ENCODE measurements at regions not wholly inside any gene's neighbourhood (a gene's known extent, or its start where the extent isn't known, plus 50 kb on each side); places are given as distances from the start of the nearest gene placed in this dataset.

- no peaks in the 10 kb centered on the region for H3K36me3 ChIP-seq (ENCODE audit: control insufficient read depth in 5 of 5, insufficient read depth in 5 of 5, low read length in 5 of 5)
- peaks cover 0 to 2% (median 0%) of the 10 kb centered on the region in 5 donors for H3K4me1 ChIP-seq (ENCODE audit: control insufficient read depth in 5 of 5, insufficient read depth in 5 of 5, low read length in 5 of 5)
- H3K4me3 ChIP-seq (ENCODE audit: low read depth in 1 of 5, low read length in 5 of 5), result no peak overlapping the region
- H3K9me3 ChIP-seq (ENCODE audit: control insufficient read depth in 5 of 5, low read length in 5 of 5), result no peaks in the 10 kb centered on the region
- no peaks in the 10 kb centered on the region for H3K27me3 ChIP-seq (ENCODE audit: control insufficient read depth in 5 of 5, insufficient read depth in 4 of 5, low read length in 5 of 5)
- H3K9ac ChIP-seq (ENCODE audit: low read length in 5 of 5), result no peak overlapping the region
- H3K27ac ChIP-seq (ENCODE audit: low read depth, low read length), result no peak overlapping the region
These were observed 67.2 kb upstream of the SMLR1 start for GRCh38 chr6:130760006-130760405.

- Histone ChIP-seq H3K4me3 (ENCODE audit: low read depth in 1 of 5, low read length in 5 of 5) (no peak overlapping the region), H3K27ac (ENCODE audit: low read depth, low read length) (no peak overlapping the region), H3K4me1 (ENCODE audit: control insufficient read depth in 5 of 5, insufficient read depth in 5 of 5, low read length in 5 of 5) (peaks cover 0 to 2% (median 0%) of the 10 kb centered on the region in 5 donors), H3K27me3 (ENCODE audit: control insufficient read depth in 5 of 5, insufficient read depth in 4 of 5, low read length in 5 of 5) (no peaks in the 10 kb centered on the region), H3K9me3 (ENCODE audit: control insufficient read depth in 5 of 5, low read length in 5 of 5) (no peaks in the 10 kb centered on the region), H3K9ac (ENCODE audit: low read length in 5 of 5) (no peak overlapping the region), H3K36me3 (ENCODE audit: control insufficient read depth in 5 of 5, insufficient read depth in 5 of 5, low read length in 5 of 5) (no peaks in the 10 kb centered on the region)
These were observed 65.9 kb upstream of the SMLR1 start for GRCh38 chr6:130761286-130761685.

- Histone ChIP-seq H3K4me1 (ENCODE audit: control insufficient read depth in 5 of 5, insufficient read depth in 5 of 5, low read length in 5 of 5) (peaks cover 0 to 2% (median 0%) of the 10 kb centered on the region in 5 donors), H3K9me3 (ENCODE audit: control insufficient read depth in 5 of 5, low read length in 5 of 5) (no peaks in the 10 kb centered on the region), H3K27me3 (ENCODE audit: control insufficient read depth in 5 of 5, insufficient read depth in 4 of 5, low read length in 5 of 5) (no peaks in the 10 kb centered on the region), H3K36me3 (ENCODE audit: control insufficient read depth in 5 of 5, insufficient read depth in 5 of 5, low read length in 5 of 5) (no peaks in the 10 kb centered on the region), H3K9ac (ENCODE audit: low read length in 5 of 5) (no peak overlapping the region), H3K4me3 (ENCODE audit: low read depth in 1 of 5, low read length in 5 of 5) (no peak overlapping the region), H3K27ac (ENCODE audit: low read depth, low read length) (no peak overlapping the region)
These were observed 62.0 kb upstream of the SMLR1 start for GRCh38 chr6:130765181-130765727.

- Histone ChIP-seq H3K9me3 (ENCODE audit: control insufficient read depth in 5 of 5, low read length in 5 of 5) (no peaks in the 10 kb centered on the region), H3K27me3 (ENCODE audit: control insufficient read depth in 5 of 5, insufficient read depth in 4 of 5, low read length in 5 of 5) (no peaks in the 10 kb centered on the region), H3K4me1 (ENCODE audit: control insufficient read depth in 5 of 5, insufficient read depth in 5 of 5, low read length in 5 of 5) (no peaks in the 10 kb centered on the region), H3K9ac (ENCODE audit: low read length in 5 of 5) (no peak overlapping the region), H3K36me3 (ENCODE audit: control insufficient read depth in 5 of 5, insufficient read depth in 5 of 5, low read length in 5 of 5) (no peaks in the 10 kb centered on the region), H3K27ac (ENCODE audit: low read depth, low read length) (no peak overlapping the region), H3K4me3 (ENCODE audit: low read depth in 1 of 5, low read length in 5 of 5) (no peak overlapping the region)
These were observed 60.7 kb upstream of the SMLR1 start for GRCh38 chr6:130766239-130767144.

GRCh38 chr6:130769861-130770260 is 57.3 kb upstream of the SMLR1 start:
- Histone ChIP-seq H3K27me3 (ENCODE audit: control insufficient read depth in 5 of 5, insufficient read depth in 4 of 5, low read length in 5 of 5) (no peaks in the 10 kb centered on the region), H3K36me3 (ENCODE audit: control insufficient read depth in 5 of 5, insufficient read depth in 5 of 5, low read length in 5 of 5) (no peaks in the 10 kb centered on the region), H3K27ac (ENCODE audit: low read depth, low read length) (no peak overlapping the region), H3K4me3 (ENCODE audit: low read depth in 1 of 5, low read length in 5 of 5) (no peak overlapping the region), H3K9ac (ENCODE audit: low read length in 5 of 5) (no peak overlapping the region), H3K9me3 (ENCODE audit: control insufficient read depth in 5 of 5, low read length in 5 of 5) (no peaks in the 10 kb centered on the region), H3K4me1 (ENCODE audit: control insufficient read depth in 5 of 5, insufficient read depth in 5 of 5, low read length in 5 of 5) (no peaks in the 10 kb centered on the region)

GRCh38 chr6:130771741-130772140 is 55.5 kb upstream of the SMLR1 start:
- Histone ChIP-seq H3K4me3 (ENCODE audit: low read depth in 1 of 5, low read length in 5 of 5) (no peak overlapping the region), H3K27ac (ENCODE audit: low read depth, low read length) (no peak overlapping the region), H3K36me3 (ENCODE audit: control insufficient read depth in 5 of 5, insufficient read depth in 5 of 5, low read length in 5 of 5) (no peaks in the 10 kb centered on the region), H3K27me3 (ENCODE audit: control insufficient read depth in 5 of 5, insufficient read depth in 4 of 5, low read length in 5 of 5) (no peaks in the 10 kb centered on the region), H3K9ac (ENCODE audit: low read length in 5 of 5) (no peak overlapping the region), H3K4me1 (ENCODE audit: control insufficient read depth in 5 of 5, insufficient read depth in 5 of 5, low read length in 5 of 5) (no peaks in the 10 kb centered on the region), H3K9me3 (ENCODE audit: control insufficient read depth in 5 of 5, low read length in 5 of 5) (no peaks in the 10 kb centered on the region)

- no peaks in the 10 kb centered on the region for H3K36me3 ChIP-seq (ENCODE audit: control insufficient read depth in 5 of 5, insufficient read depth in 5 of 5, low read length in 5 of 5)
- H3K9ac ChIP-seq (ENCODE audit: low read length in 5 of 5), result no peak overlapping the region
- H3K4me3 ChIP-seq (ENCODE audit: low read depth in 1 of 5, low read length in 5 of 5), result no peak overlapping the region
- H3K27me3 ChIP-seq (ENCODE audit: control insufficient read depth in 5 of 5, insufficient read depth in 4 of 5, low read length in 5 of 5), result no peaks in the 10 kb centered on the region
- H3K27ac ChIP-seq (ENCODE audit: low read depth, low read length), result no peak overlapping the region
- peaks cover 0 to 4% (median 2%) of the 10 kb centered on the region in 5 donors for H3K4me1 ChIP-seq (ENCODE audit: control insufficient read depth in 5 of 5, insufficient read depth in 5 of 5, low read length in 5 of 5)
- no peaks in the 10 kb centered on the region for H3K9me3 ChIP-seq (ENCODE audit: control insufficient read depth in 5 of 5, low read length in 5 of 5)
These were observed 53.3 kb upstream of the SMLR1 start for GRCh38 chr6:130773860-130774259.

GRCh38 chr6:130775411-130776012 is 51.7 kb upstream of the SMLR1 start:
- Histone ChIP-seq H3K9ac (ENCODE audit: low read length in 5 of 5) (no peak overlapping the region), H3K4me1 (ENCODE audit: control insufficient read depth in 5 of 5, insufficient read depth in 5 of 5, low read length in 5 of 5) (peaks cover 5 to 14% (median 13%) of the 10 kb centered on the region in 5 donors), H3K27ac (ENCODE audit: low read depth, low read length) (no peak overlapping the region), H3K4me3 (ENCODE audit: low read depth in 1 of 5, low read length in 5 of 5) (no peak overlapping the region), H3K27me3 (ENCODE audit: control insufficient read depth in 5 of 5, insufficient read depth in 4 of 5, low read length in 5 of 5) (no peaks in the 10 kb centered on the region), H3K36me3 (ENCODE audit: control insufficient read depth in 5 of 5, insufficient read depth in 5 of 5, low read length in 5 of 5) (no peaks in the 10 kb centered on the region), H3K9me3 (ENCODE audit: control insufficient read depth in 5 of 5, low read length in 5 of 5) (no peaks in the 10 kb centered on the region)

GRCh38 chr6:130776287-130776925 is 50.8 kb upstream of the SMLR1 start:
- Histone ChIP-seq H3K9me3 (ENCODE audit: control insufficient read depth in 5 of 5, low read length in 5 of 5) (no peaks in the 10 kb centered on the region), H3K36me3 (ENCODE audit: control insufficient read depth in 5 of 5, insufficient read depth in 5 of 5, low read length in 5 of 5) (no peaks in the 10 kb centered on the region), H3K27ac (ENCODE audit: low read depth, low read length) (no peak overlapping the region), H3K27me3 (ENCODE audit: control insufficient read depth in 5 of 5, insufficient read depth in 4 of 5, low read length in 5 of 5) (no peaks in the 10 kb centered on the region), H3K4me1 (ENCODE audit: control insufficient read depth in 5 of 5, insufficient read depth in 5 of 5, low read length in 5 of 5) (peaks cover 5 to 14% (median 13%) of the 10 kb centered on the region in 5 donors), H3K4me3 (ENCODE audit: low read depth in 1 of 5, low read length in 5 of 5) (no peak overlapping the region), H3K9ac (ENCODE audit: low read length in 5 of 5) (no peak overlapping the region)

Measured in subcutaneous abdominal adipose tissue (tissue), 5 donors.